MM.1S (cell line): ENCODE measurements at regions not wholly inside any gene's neighbourhood (a gene's known extent, or its start where the extent isn't known, plus 50 kb on each side); places are given as distances from the start of the nearest gene placed in this dataset.
"Not testable (repeated sequence)": the region's sequence is repeated elsewhere in the genome, so short reads cannot be mapped to it uniquely, and the experiment has no call there.

Experiments used
- DNase-seq: peaks from one replicate; pipeline ENCODE4 v3.0.0-alpha.2; 2015
- H2AFZ ChIP-seq: fragments of 300-600 bp; sonication (generic); 2 replicates; pipeline ENCODE4 v1.6.0; 2016; ENCODE audit warnings: antibody characterized with exemption, low read length
- H3F3A ChIP-seq: fragments of 300-600 bp; sonication (generic); 2 replicates; pipeline ENCODE4 v1.6.1; 2016; ENCODE audit warnings: mild to moderate bottlenecking, antibody characterized with exemption, low read length, moderate library complexity, mixed read lengths; ENCODE audit not compliant: insufficient read depth
- H3K27ac ChIP-seq: fragments of 300-600 bp; sonication (generic); 2 replicates; pipeline ENCODE4 v1.5.1; 2016; ENCODE audit warnings: mild to moderate bottlenecking, low read length
- H3K27me3 ChIP-seq: fragments of 300-600 bp; sonication (generic); replicated peaks from 2 replicates; pipeline ENCODE4 v1.6.0; 2016; ENCODE audit warnings: low read length; ENCODE audit not compliant: insufficient read depth
- H3K36me3 ChIP-seq: fragments of 300-600 bp; sonication (generic); replicated peaks from 2 replicates; pipeline ENCODE4 v1.6.1; 2016; ENCODE audit warnings: mild to moderate bottlenecking, low read length, mixed read lengths; ENCODE audit not compliant: insufficient read depth
- H3K4me1 ChIP-seq: fragments of 300-600 bp; sonication (generic); 2 replicates; pipeline ENCODE4 v1.6.1; 2016; ENCODE audit warnings: low read length, mixed read lengths
- H3K4me2 ChIP-seq: fragments of 300-600 bp; sonication (generic); 2 replicates; pipeline ENCODE4 v1.6.0; 2016; ENCODE audit warnings: low read depth, low read length
- H3K4me3 ChIP-seq: fragments of 300-600 bp; sonication (generic); 2 replicates; pipeline ENCODE4 v1.5.1; 2016; ENCODE audit warnings: low read length, mixed read lengths
- H3K79me2 ChIP-seq: fragments of 300-600 bp; sonication (generic); 2 replicates; pipeline ENCODE4 v1.6.1; 2016; ENCODE audit warnings: mixed run types, low read length, mixed read lengths
- H3K9ac ChIP-seq: fragments of 300-600 bp; sonication (generic); 2 replicates; pipeline ENCODE4 v1.6.1; 2016; ENCODE audit warnings: low read length, mixed read lengths
- H3K9me2 ChIP-seq: fragments of 300-600 bp; sonication (generic); replicated peaks from 2 replicates; pipeline ENCODE4 v1.6.1; 2016; ENCODE audit warnings: mild to moderate bottlenecking, low read length, mixed read lengths; ENCODE audit not compliant: insufficient read depth
- H3K9me3 ChIP-seq: fragments of 300-600 bp; sonication (generic); replicated peaks from 2 replicates; pipeline ENCODE4 v1.6.1; 2016; ENCODE audit warnings: mild to moderate bottlenecking, low read length, mixed read lengths; ENCODE audit not compliant: insufficient read depth
- H4K20me1 ChIP-seq: fragments of 300-600 bp; sonication (generic); 2 replicates; pipeline ENCODE4 v1.6.1; 2016; ENCODE audit warnings: mild to moderate bottlenecking, low read length, moderate library complexity, mixed read lengths; ENCODE audit not compliant: insufficient read depth
- EZH2 ChIP-seq: fragments of 300-600 bp; sonication (generic); optimal IDR thresholded peaks from 2 replicates; pipeline ENCODE3; 2017; ENCODE audit warnings: low read depth, mild to moderate bottlenecking, antibody characterized with exemption, low read length, mixed read lengths
- EZH2phosphoT487 ChIP-seq: fragments of 300-600 bp; sonication (generic); IDR thresholded peaks from 2 replicates; pipeline ENCODE4 v1.6.1; 2018; ENCODE audit warnings: antibody characterized with exemption, low read length
- TF ChIP-seq, protein P1 (sequence below): fragments of 300-600 bp; sonication (generic); IDR thresholded peaks from 2 replicates; pipeline ENCODE4 v1.5.1; 2016; ENCODE audit warnings: antibody characterized with exemption, low read length, mixed read lengths

DNA sequence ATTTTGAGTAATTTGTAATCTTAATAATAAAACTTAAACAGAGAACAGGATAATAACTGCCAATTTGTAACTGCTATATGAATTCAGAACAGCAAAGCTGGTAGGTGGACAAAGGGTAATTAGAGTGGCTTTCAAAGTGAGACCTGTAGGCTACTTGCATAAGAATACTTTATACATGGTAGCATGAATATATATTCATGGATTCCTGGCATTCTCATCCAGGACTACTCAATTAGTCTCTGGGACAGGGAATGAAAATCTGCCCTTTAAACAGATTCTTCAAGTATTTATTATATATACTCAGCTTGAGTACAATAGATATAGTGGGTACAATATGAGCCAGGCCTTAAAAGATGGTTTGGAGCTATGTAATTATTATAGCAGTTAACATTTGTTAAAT lies 419.9 kb downstream of the PIK3C3 start:
- Histone ChIP-seq H3K79me2 (no peaks in the 10 kb centered on the region), H2AFZ (no peak overlapping the region), H3K4me3 (no peak overlapping the region), H3K27ac (no peak overlapping the region), H4K20me1 (no peaks in the 10 kb centered on the region), H3K4me2 (no peak overlapping the region), H3K9me3 (no peaks in the 10 kb centered on the region), H3F3A (no peaks in the 10 kb centered on the region), H3K4me1 (no peaks in the 10 kb centered on the region), H3K9ac (no peak overlapping the region), H3K9me2 (no peaks in the 10 kb centered on the region), H3K27me3 (no peaks in the 10 kb centered on the region), H3K36me3 (no peaks in the 10 kb centered on the region)
- TF ChIP-seq, protein P1, sequence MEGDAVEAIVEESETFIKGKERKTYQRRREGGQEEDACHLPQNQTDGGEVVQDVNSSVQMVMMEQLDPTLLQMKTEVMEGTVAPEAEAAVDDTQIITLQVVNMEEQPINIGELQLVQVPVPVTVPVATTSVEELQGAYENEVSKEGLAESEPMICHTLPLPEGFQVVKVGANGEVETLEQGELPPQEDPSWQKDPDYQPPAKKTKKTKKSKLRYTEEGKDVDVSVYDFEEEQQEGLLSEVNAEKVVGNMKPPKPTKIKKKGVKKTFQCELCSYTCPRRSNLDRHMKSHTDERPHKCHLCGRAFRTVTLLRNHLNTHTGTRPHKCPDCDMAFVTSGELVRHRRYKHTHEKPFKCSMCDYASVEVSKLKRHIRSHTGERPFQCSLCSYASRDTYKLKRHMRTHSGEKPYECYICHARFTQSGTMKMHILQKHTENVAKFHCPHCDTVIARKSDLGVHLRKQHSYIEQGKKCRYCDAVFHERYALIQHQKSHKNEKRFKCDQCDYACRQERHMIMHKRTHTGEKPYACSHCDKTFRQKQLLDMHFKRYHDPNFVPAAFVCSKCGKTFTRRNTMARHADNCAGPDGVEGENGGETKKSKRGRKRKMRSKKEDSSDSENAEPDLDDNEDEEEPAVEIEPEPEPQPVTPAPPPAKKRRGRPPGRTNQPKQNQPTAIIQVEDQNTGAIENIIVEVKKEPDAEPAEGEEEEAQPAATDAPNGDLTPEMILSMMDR: no peak
- no peak for TF ChIP-seq EZH2phosphoT487
- TF ChIP-seq EZH2: no peak
- DNase-seq: no peak

GRCh38 chr18:42378854-42379253 lies 423.8 kb downstream of the PIK3C3 start:
- not testable (repeated sequence) for H3F3A ChIP-seq, H2AFZ ChIP-seq, H3K9ac ChIP-seq, H3K4me2 ChIP-seq, H3K9me2 ChIP-seq, H3K27me3 ChIP-seq, H3K4me3 ChIP-seq, H3K36me3 ChIP-seq, H3K79me2 ChIP-seq, H3K27ac ChIP-seq, H4K20me1 ChIP-seq, H3K4me1 ChIP-seq, DNase-seq, H3K9me3 ChIP-seq

- H3K4me2 ChIP-seq, H3K79me2 ChIP-seq, H3K9ac ChIP-seq, H3K9me3 ChIP-seq, H3K9me2 ChIP-seq, H3K27ac ChIP-seq, H3K36me3 ChIP-seq, H2AFZ ChIP-seq, DNase-seq, H3K27me3 ChIP-seq, H3K4me1 ChIP-seq, H3F3A ChIP-seq, H4K20me1 ChIP-seq, H3K4me3 ChIP-seq: not testable (repeated sequence)
Measured at GRCh38 chr18:42381236-42381635, 426.2 kb downstream of the PIK3C3 start.

DNA sequence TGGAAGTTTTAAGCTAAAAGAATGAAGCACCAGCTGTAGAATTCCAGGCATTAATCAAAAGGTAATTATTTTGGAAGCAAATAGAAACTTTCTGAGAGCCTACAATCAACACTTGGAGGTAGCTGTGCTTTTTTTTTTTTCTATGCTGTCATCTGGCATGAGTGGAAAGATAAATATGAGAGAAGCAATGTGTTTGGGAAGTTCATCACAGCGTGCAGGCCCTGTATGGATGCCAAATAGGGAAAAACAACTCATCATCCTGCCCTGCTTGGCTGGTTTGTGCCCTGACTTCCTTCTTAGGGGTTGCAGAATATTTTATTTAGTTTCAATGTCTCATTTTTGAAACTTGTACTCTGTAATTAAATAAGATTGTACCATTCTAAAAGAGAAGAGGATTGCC lies 437.4 kb downstream of the PIK3C3 start:
- Histone ChIP-seq H3K9me2 (no peaks in the 10 kb centered on the region), H3K4me2 (no peak overlapping the region), H2AFZ (no peak overlapping the region), H3K27me3 (no peaks in the 10 kb centered on the region), H3K36me3 (no peaks in the 10 kb centered on the region), H3K4me1 (no peaks in the 10 kb centered on the region), H3F3A (no peaks in the 10 kb centered on the region), H3K9ac (no peak overlapping the region), H3K79me2 (no peaks in the 10 kb centered on the region), H4K20me1 (no peaks in the 10 kb centered on the region), H3K27ac (no peak overlapping the region), H3K9me3 (no peaks in the 10 kb centered on the region), H3K4me3 (no peak overlapping the region)
- TF ChIP-seq EZH2: no peak
- TF ChIP-seq, protein P1: no peak
- no peak for TF ChIP-seq EZH2phosphoT487
- DNase-seq: no peak
